ENCODE measurements at regions not wholly inside any gene's neighbourhood (a gene's known extent, or its start where the extent isn't known, plus 50 kb on each side); places are given as distances from the start of the nearest gene placed in this dataset.

GRCh38 chr11:11186249-11186648, 166.8 kb downstream of the CSNK2A3 start:
- Histone ChIP-seq H2AFZ (ENCODE audit: low read depth, low read length, poor library complexity, severe bottlenecking) (no peak overlapping the region), H3K4me3 (replicated peaks in 1 of 2; ENCODE audit: low read depth in 1 of 2, low read length in 2 of 2) (no peak overlapping the region), H3K4me2 (ENCODE audit: low read length) (no peak overlapping the region), H3K27ac (ENCODE audit: low read depth, low read length) (no peak overlapping the region), H3K36me3 (ENCODE audit: control insufficient read depth in 1 of 2, insufficient read depth in 2 of 2, low read length in 2 of 2) (no peaks in the 10 kb centered on the region), H4K20me1 (ENCODE audit: insufficient read depth) (no peaks in the 10 kb centered on the region), H3K9me3 (ENCODE audit: control insufficient read depth in 1 of 2, insufficient read depth in 1 of 2, low read depth in 1 of 2, low read length in 2 of 2) (no peaks in the 10 kb centered on the region), H3K79me2 (ENCODE audit: insufficient read depth, low read length) (no peaks in the 10 kb centered on the region), H3K9me2 (ENCODE audit: insufficient read depth) (no peaks in the 10 kb centered on the region), H3K9ac (ENCODE audit: low read length) (no peak overlapping the region), H3K4me1 (ENCODE audit: control insufficient read depth in 1 of 2, insufficient read depth in 2 of 2, low read length in 2 of 2) (no peaks in the 10 kb centered on the region), H3K27me3 (ENCODE audit: insufficient read depth, low read length) (no peaks in the 10 kb centered on the region)
- no peak for ATAC-seq
- CTCF ChIA-PET: no interaction called here
- POLR2A ChIA-PET: no interaction called here
- no peak for TF ChIP-seq FOSL1 (IDR thresholded peaks at IDR 0.05; ENCODE audit: low read depth)
- no peak for DNase-seq (ENCODE audit: low read depth, low spot score)
- RAD21 ChIA-PET (ENCODE audit: low non-redundant PET in 1 of 2, low total read pairs in 2 of 2, uncharacterized antibody in 2 of 2, unreplicated experiment in 2 of 2): no interaction called here
- intact Hi-C loops (cut with micrococcal nuclease): no loop called here
- no TSS peak for BruUV-seq (replicated peaks)

- H3K9me3 ChIP-seq (ENCODE audit: control insufficient read depth in 1 of 2, insufficient read depth in 1 of 2, low read depth in 1 of 2, low read length in 2 of 2): no peaks in the 10 kb centered on the region
- POLR2A ChIA-PET: no interaction called here
- no peak for ATAC-seq
- no peaks in the 10 kb centered on the region for H3K36me3 ChIP-seq (ENCODE audit: control insufficient read depth in 1 of 2, insufficient read depth in 2 of 2, low read length in 2 of 2)
- no peaks in the 10 kb centered on the region for H3K79me2 ChIP-seq (ENCODE audit: insufficient read depth, low read length)
- no TSS peak for BruUV-seq (replicated peaks)
- H3K9ac ChIP-seq (ENCODE audit: low read length): no peak overlapping the region
- no peaks in the 10 kb centered on the region for H3K27me3 ChIP-seq (ENCODE audit: insufficient read depth, low read length)
- no peaks in the 10 kb centered on the region for H4K20me1 ChIP-seq (ENCODE audit: insufficient read depth)
- CTCF ChIA-PET: interaction anchor here (1.0 kb wide), 1 partner anchor 25 kb away, joined by 3 read pairs; no protein-coding TSS in a partner anchor
- no peak for DNase-seq (ENCODE audit: low read depth, low spot score)
- H3K4me1 ChIP-seq (ENCODE audit: control insufficient read depth in 1 of 2, insufficient read depth in 2 of 2, low read length in 2 of 2): peaks cover 0 to 9% of the 10 kb centered on the region in 2 experiments; a peak in 2 of 4 replicates
- no peak overlapping the region for H3K4me2 ChIP-seq (ENCODE audit: low read length)
- H3K27ac ChIP-seq (ENCODE audit: low read depth, low read length): no peak overlapping the region
- intact Hi-C loops (cut with micrococcal nuclease): no loop called here
- H2AFZ ChIP-seq (ENCODE audit: low read depth, low read length, poor library complexity, severe bottlenecking): no peak overlapping the region
- no peaks in the 10 kb centered on the region for H3K9me2 ChIP-seq (ENCODE audit: insufficient read depth)
- RAD21 ChIA-PET (ENCODE audit: low non-redundant PET in 1 of 2, low total read pairs in 2 of 2, uncharacterized antibody in 2 of 2, unreplicated experiment in 2 of 2): no interaction called here
- TF ChIP-seq EZH2phosphoT487 (IDR thresholded peaks at IDR 0.05; ENCODE audit: borderline replicate concordance): no peak
- no peak for TF ChIP-seq CEBPB (IDR thresholded peaks at IDR 0.05; ENCODE audit: low read depth)
- no peak for TF ChIP-seq CTCF (IDR thresholded peaks at IDR 0.05 in 2 of 3, conservative IDR thresholded peaks at IDR 0.05 in 1 of 3; ENCODE audit: borderline replicate concordance in 1 of 3, insufficient read depth in 1 of 3, low read depth in 2 of 3, low read length in 2 of 3)
- no peak for TF ChIP-seq EZH2 (IDR thresholded peaks at IDR 0.05)
- no peak for TF ChIP-seq POLR2A (IDR thresholded peaks at IDR 0.05; ENCODE audit: borderline replicate concordance, extremely low read depth, insufficient read depth, insufficient read length)
- no peak for TF ChIP-seq POLR2AphosphoS5 (IDR thresholded peaks at IDR 0.05; ENCODE audit: low read depth, low read length)
- no peak for TF ChIP-seq SP1 (IDR thresholded peaks at IDR 0.05; ENCODE audit: low read depth)
- no peak for TF ChIP-seq ELF1 (IDR thresholded peaks at IDR 0.05; ENCODE audit: borderline replicate concordance, low read depth)
- TF ChIP-seq YY1 (IDR thresholded peaks at IDR 0.05; ENCODE audit: extremely low read depth, insufficient replicate concordance, low read depth, low read length): no peak
- TF ChIP-seq FOSL1 (IDR thresholded peaks at IDR 0.05; ENCODE audit: low read depth): no peak
- no peak for TF ChIP-seq MAX (IDR thresholded peaks at IDR 0.05)
- TF ChIP-seq RAD21 (IDR thresholded peaks at IDR 0.05; ENCODE audit: low read depth): no peak
- TF ChIP-seq ATF3 (IDR thresholded peaks at IDR 0.05): no peak
- TF ChIP-seq ZNF274 (IDR thresholded peaks at IDR 0.05; ENCODE audit: low read depth, low read length): no peak
- no peak for TF ChIP-seq JUND (IDR thresholded peaks at IDR 0.05)
- TF ChIP-seq ZFX (IDR thresholded peaks at IDR 0.05): no peak
- no peak for TF ChIP-seq ZBTB33 (IDR thresholded peaks at IDR 0.05; ENCODE audit: extremely low read depth, insufficient replicate concordance, low read length)
- no peak for TF ChIP-seq EGR1 (IDR thresholded peaks at IDR 0.05; ENCODE audit: low read depth)
- no peak overlapping the region for H3K4me3 ChIP-seq (replicated peaks in 1 of 2; ENCODE audit: low read depth in 1 of 2, low read length in 2 of 2)
Observed at GRCh38 chr11:11182261-11182660, 170.8 kb downstream of the CSNK2A3 start.

Data from HCT116 (cell line).